UCSD-AML1 (cell line): ENCODE measurements at regions not wholly inside any gene's neighbourhood (a gene's known extent, or its start where the extent isn't known, plus 50 kb on each side); places are given as distances from the start of the nearest gene placed in this dataset.
"Not testable (repeated sequence)": the region's sequence is repeated elsewhere in the genome, so short reads cannot be mapped to it uniquely, and the experiment has no call there.

Source experiments
- DNase-seq: peaks from one replicate; lab custom pipeline; 2025; ENCODE audit not compliant: unreplicated experiment; lab: John Stamatoyannopoulos, UW

DNA sequence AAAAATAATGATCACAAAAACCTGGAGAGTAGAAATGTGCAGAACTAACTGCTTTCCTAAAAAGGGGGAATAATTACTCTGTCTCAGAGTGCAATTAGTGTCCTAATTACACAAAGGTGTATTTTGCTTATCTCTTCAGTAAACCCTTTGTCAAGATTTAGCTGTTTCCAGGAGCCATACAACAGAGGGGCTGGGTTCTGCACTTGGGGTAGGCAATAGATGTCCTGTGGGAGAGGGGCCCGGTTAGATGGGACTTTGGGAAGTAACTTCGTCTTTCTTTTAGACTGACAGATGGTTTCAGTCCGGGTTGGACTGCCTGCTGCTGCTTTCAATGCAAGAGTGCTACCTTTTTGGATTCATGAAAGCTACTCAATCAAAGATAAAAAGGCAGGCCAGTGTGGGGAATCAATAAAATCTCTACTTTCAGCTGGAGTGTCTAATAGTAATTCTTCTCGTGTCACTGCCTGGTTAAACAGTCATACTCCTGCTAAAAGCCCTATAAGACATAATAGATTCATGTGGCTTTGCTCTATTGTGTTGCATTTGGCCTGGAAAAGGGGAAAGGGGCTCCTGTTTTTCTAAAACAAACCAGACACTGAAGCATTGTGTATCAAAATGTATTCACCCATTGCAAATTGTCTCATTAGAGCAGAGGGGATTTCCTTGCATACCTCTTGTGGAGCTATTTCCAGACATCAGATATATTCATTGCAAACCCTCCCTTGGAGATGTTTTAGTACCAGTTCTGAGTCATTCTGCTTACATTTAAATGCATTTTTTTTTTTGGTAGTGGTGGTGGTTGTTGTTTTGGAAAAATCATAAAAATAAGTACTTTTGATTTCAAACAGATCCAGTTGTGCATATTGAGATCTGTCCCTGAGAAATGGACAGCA lies 83.3 kb upstream of the PCDH8 start:
- DNase-seq, result no peak

- DNase-seq, result no peak
Measured at GRCh38 chr13:52931131-52931530, 82.7 kb upstream of the PCDH8 start.

DNA sequence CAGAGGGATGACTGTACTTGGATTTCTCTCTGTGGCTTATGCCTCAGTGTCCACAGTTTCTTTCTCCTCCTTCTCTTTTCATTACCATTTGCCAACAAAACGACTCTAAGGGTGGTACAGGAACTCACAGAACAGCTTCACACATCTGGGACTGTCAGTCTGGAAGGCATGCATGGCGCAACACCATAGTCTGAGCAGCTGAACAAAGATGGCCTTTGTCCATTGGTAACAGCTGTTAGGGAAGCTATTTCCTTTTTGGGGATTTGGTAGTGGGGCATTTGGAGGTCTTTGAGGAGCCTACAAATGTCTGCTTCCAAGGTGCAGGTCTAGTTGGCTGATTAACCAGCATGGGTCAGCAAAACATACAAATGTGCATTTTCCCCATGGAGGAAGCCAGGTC lies 81.4 kb upstream of the PCDH8 start:
- no peak for DNase-seq

DNA sequence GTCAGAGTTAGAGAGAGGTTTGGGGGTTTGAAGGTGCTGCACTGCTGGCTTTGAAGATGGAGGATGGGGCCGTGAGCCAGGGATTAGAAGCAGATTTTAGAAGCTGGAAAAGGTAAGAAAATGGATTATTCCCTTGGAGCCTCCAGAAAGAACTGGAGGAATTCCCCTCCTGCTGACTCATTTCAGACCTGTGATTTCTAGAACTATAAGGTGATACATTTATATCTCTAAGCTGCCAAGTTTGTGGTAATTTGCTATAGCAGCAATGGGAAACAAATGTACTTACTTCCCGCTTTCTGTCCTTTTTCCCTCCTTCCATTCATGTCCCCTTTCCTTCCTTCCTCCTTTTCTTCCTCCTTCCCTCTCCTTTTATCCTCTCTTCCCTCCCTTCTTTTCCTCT lies 78.5 kb upstream of the PCDH8 start:
- DNase-seq, result no peak

DNA sequence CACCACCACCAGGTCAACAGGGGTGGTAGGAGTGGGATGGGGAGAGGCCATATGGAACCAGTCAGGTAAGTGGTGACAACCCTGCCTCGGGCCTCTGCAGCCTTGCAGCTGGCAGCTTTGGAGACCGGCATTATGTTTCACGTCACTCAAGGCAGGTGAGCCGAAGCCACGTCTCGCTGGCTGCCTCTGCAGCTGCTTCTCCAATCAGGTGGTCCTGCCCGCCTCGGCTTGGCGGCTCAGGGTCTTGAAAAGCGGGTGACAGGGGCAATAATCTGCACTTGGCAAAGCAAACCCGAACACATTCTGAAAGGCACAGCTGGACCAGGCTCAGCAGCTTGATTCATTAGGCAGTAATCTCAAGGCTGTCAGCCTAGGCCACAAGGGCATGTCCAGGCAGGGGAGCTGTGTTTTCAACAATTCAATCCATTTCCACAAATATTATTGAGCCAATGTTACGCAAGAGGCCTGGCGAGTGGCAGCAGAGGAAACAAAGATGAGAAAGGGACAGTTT lies 77.4 kb upstream of the PCDH8 start:
- DNase-seq, result no peak

GRCh38 chr13:52925251-52925650 lies 76.8 kb upstream of the PCDH8 start:
- no peak for DNase-seq

DNA sequence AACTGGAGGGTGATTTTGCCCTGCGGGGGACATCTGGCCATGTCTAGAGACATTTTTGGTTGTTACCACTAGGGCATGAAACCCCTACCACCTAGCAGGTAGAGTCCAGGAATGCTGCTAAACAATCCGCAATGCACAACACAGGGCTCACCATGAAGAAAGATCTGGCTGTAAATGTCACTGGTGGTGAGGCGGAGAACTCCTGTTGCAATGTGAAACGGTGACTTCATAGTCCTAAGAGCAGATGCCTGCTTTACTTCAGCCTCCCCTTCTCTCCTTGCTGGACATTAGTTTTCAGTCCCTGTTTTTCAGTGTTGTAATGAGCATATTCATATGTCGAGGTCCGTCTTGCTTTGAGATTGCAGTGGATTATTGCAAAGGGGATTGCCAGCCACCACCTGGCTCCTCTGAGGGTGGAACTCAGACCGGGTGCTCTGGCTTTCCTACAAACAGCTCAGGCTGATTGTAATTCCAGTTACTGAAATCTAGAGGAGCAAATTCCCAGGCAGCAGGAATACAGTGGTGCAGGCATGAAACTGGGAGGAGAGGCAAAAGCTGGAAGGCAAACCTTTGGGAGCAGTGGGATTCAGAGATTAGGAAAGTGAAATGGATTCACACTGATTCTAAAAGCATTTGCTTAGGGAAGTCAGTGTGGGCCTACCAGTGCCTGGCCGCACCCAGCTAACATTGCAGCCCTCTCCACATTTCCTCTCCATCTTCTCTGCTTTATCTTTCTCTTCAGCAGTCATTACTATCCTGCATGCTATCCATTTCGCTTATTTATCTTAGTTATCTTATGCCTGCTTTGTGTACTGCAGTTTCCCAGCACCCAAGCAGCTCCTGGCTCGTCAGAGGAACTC lies 76.1 kb upstream of the PCDH8 start:
- DNase-seq, result no peak

- no peak for DNase-seq
Measured at GRCh38 chr13:52922961-52923360, 74.5 kb upstream of the PCDH8 start.

GRCh38 chr13:52921194-52921593 lies 72.8 kb upstream of the PCDH8 start:
- no peak for DNase-seq

- DNase-seq, result no peak
Measured at GRCh38 chr13:52916486-52916990, 68.1 kb upstream of the PCDH8 start.

DNA sequence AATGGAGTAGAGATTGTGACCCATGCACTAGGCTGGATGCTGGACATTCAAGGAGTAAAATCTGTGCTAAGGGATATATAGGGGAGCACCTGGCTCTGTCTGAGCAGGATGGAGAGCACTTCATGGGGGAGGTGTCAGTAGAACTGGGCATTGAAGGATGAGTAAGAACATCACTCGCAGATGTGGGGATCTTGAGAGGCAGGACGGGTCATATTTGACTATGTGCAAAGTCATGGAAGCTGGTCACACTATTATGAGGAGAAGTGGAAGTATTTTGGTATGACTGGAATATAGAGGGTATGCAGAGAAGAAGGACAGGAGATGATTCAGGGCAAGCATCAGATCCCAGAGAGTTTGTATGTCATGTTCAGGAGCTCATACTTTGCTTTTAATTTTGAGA lies 62.9 kb upstream of the PCDH8 start:
- DNase-seq, result no peak

- DNase-seq, result not testable (repeated sequence)
Measured at GRCh38 chr13:52910318-52910717, 61.9 kb upstream of the PCDH8 start.

GRCh38 chr13:52906122-52906903 lies 57.9 kb upstream of the PCDH8 start:
- no peak for DNase-seq

DNA sequence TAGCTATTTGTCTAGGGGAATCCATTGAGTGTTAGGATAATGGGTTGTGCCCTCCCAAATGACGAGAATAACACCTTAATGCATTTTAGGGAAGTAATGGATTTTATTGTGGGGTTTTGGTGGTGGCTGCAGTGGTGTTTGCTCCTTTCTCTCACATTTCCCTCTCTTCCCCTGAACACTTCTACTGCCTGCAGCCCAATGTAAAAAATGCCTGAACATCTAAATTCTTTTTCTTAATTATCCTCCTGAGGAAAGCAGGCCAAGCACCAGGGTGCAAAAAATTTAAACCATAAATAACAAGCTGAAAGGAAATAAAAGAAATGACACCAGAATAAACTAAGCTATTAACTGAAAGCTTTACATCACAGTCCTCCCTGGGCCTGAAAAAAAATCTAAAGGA lies 57.3 kb upstream of the PCDH8 start:
- no peak for DNase-seq

GRCh38 chr13:52903320-52903719 lies 54.9 kb upstream of the PCDH8 start:
- no peak for DNase-seq

DNA sequence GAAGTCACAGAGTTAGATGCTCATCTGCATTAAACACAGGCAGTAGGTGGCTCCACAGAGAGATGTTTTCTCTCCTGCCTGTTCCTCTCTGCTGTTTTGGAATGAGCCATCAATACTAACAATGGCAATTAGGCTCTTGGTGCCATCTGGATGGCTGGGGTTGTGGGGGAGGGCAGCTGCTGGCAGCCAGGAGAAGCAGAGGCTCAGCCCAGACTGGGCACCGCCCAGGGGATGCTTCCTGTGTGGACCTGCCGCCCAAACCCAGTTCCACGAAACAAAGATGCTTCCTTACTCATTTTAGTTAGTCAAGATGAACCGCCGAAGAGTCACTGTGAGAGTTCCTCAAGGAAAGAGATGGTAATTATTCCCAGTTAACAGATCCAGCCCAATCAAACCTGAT lies 50.8 kb upstream of the PCDH8 start:
- no peak for DNase-seq
